Astrocyte of the cerebellum (primary cell): ENCODE measurements at regions not wholly inside any gene's neighbourhood (a gene's known extent, or its start where the extent isn't known, plus 50 kb on each side); places are given as distances from the start of the nearest gene placed in this dataset.
"Not testable (repeated sequence)": the region's sequence is repeated elsewhere in the genome, so short reads cannot be mapped to it uniquely, and the experiment has no call there.

Experiments
- DNase-seq: peaks from one replicate; pipeline ENCODE4 v3.0.0-alpha.2; 2011; ENCODE audit warnings: low read depth
- H3K4me3 ChIP-seq: 2 replicates; pipeline ENCODE4 v1.5.1; 2011; ENCODE audit warnings: mild to moderate bottlenecking, low read depth, low read length, moderate library complexity
- CTCF ChIP-seq: IDR thresholded peaks from 2 replicates; pipeline ENCODE4 v1.5.1; 2012; ENCODE audit warnings: low read length, low read depth, moderate library complexity, mild to moderate bottlenecking; ENCODE audit errors: missing control alignments
- in situ Hi-C: cut with HindIII; loops from 2 replicates; pipeline ENCODE4 v1.10.0; 2017; ENCODE audit warnings: low sequenced_read_pairs

GRCh38 chr4:95949136-95949765, 109.4 kb downstream of the PDHA2 start:
- no peak overlapping the region for H3K4me3 ChIP-seq
- in situ Hi-C loops, result no loop called here
- no peak for TF ChIP-seq CTCF
- no peak for DNase-seq

- in situ Hi-C loops, result no loop called here
- no peak for DNase-seq
- TF ChIP-seq CTCF, result no peak
- H3K4me3 ChIP-seq, result no peak overlapping the region
These were observed 109.9 kb downstream of the PDHA2 start for GRCh38 chr4:95949808-95950207.

- H3K4me3 ChIP-seq, in situ Hi-C loops: not testable (repeated sequence)
These were observed 112.6 kb downstream of the PDHA2 start for GRCh38 chr4:95952538-95952937.

GRCh38 chr4:95956094-95956493, 116.2 kb downstream of the PDHA2 start:
- DNase-seq, result no peak
- TF ChIP-seq CTCF, result no peak
- no peak overlapping the region for H3K4me3 ChIP-seq
- in situ Hi-C loops, result no loop called here

More at GRCh38 chr4:95952538-95952937, 112.6 kb downstream of the PDHA2 start:
- DNase-seq, result not testable (repeated sequence)

GRCh38 chr4:95957054-95957453, 117.2 kb downstream of the PDHA2 start:
- H3K4me3 ChIP-seq, result no peak overlapping the region
- DNase-seq, result no peak
- in situ Hi-C loops, result no loop called here
- TF ChIP-seq CTCF, result no peak

- H3K4me3 ChIP-seq, result no peak overlapping the region
- in situ Hi-C loops, result no loop called here
- no peak for DNase-seq
- TF ChIP-seq CTCF, result no peak
These were observed 117.9 kb downstream of the PDHA2 start for GRCh38 chr4:95957759-95958158.

- TF ChIP-seq CTCF, result no peak
- no peak for DNase-seq
- H3K4me3 ChIP-seq, result no peak overlapping the region
- in situ Hi-C loops, result no loop called here
These were observed 119.3 kb downstream of the PDHA2 start for GRCh38 chr4:95959182-95959581.
